ENCODE measurements at regions not wholly inside any gene's neighbourhood (a gene's known extent, or its start where the extent isn't known, plus 50 kb on each side); places are given as distances from the start of the nearest gene placed in this dataset.

GRCh38 chr7:51459809-51460208, 143.2 kb upstream of the COBL start:
- Mint-ChIP-seq H3K27me3 (ENCODE audit: low read depth in 3 of 3) (peaks cover 0 to 2% (median 0%) of the 10 kb centered on the region in 3 donors), H3K36me3 (no peaks in the 10 kb centered on the region), H3K4me3 (no peak overlapping the region), H3K4me1 (no peaks in the 10 kb centered on the region), H3K27ac (no peak overlapping the region), H3K9me3 (peaks cover 0 to 2% (median 0%) of the 10 kb centered on the region in 6 donors)
- no peak for DNase-seq

- no peak for DNase-seq
- H3K27me3 Mint-ChIP-seq (ENCODE audit: low read depth in 3 of 3): peaks cover 0 to 2% (median 0%) of the 10 kb centered on the region in 3 donors
- H3K4me3 Mint-ChIP-seq: no peak overlapping the region
Measured at GRCh38 chr7:51458693-51459092, 142.1 kb upstream of the COBL start.

GRCh38 chr7:51457079-51457478, 140.5 kb upstream of the COBL start:
- H3K4me3 Mint-ChIP-seq: no peak overlapping the region
- no peaks in the 10 kb centered on the region for H3K4me1 Mint-ChIP-seq
- H3K27ac Mint-ChIP-seq: no peak overlapping the region
- DNase-seq: no peak
- H3K9me3 Mint-ChIP-seq: peaks cover 0 to 3% (median 0%) of the 10 kb centered on the region in 6 donors
- H3K36me3 Mint-ChIP-seq: no peaks in the 10 kb centered on the region
- H3K27me3 Mint-ChIP-seq (ENCODE audit: low read depth in 3 of 3): peaks cover 0 to 2% (median 0%) of the 10 kb centered on the region in 3 donors

More at GRCh38 chr7:51458693-51459092, 142.1 kb upstream of the COBL start:
- H3K27ac Mint-ChIP-seq: no peak overlapping the region
- no peaks in the 10 kb centered on the region for H3K4me1 Mint-ChIP-seq
- peaks cover 0 to 2% (median 0%) of the 10 kb centered on the region in 6 donors for H3K9me3 Mint-ChIP-seq
- H3K36me3 Mint-ChIP-seq: no peaks in the 10 kb centered on the region

GRCh38 chr7:51456431-51457060, 139.9 kb upstream of the COBL start:
- no peak for DNase-seq
- H3K4me1 Mint-ChIP-seq: no peaks in the 10 kb centered on the region
- H3K27ac Mint-ChIP-seq: no peak overlapping the region
- H3K27me3 Mint-ChIP-seq (ENCODE audit: low read depth in 3 of 3): peaks cover 0 to 2% (median under 1%) of the 10 kb centered on the region in 3 donors
- H3K9me3 Mint-ChIP-seq: peaks cover 0 to 3% (median 0%) of the 10 kb centered on the region in 6 donors
- no peak overlapping the region for H3K4me3 Mint-ChIP-seq
- no peaks in the 10 kb centered on the region for H3K36me3 Mint-ChIP-seq

GRCh38 chr7:51455948-51456347, 139.3 kb upstream of the COBL start:
- H3K27me3 Mint-ChIP-seq (ENCODE audit: low read depth in 3 of 3): peaks cover 0 to 2% (median 2%) of the 10 kb centered on the region in 3 donors
- no peak for DNase-seq
- no peaks in the 10 kb centered on the region for H3K4me1 Mint-ChIP-seq
- no peaks in the 10 kb centered on the region for H3K36me3 Mint-ChIP-seq
- H3K27ac Mint-ChIP-seq: no peak overlapping the region
- no peak overlapping the region for H3K4me3 Mint-ChIP-seq
- H3K9me3 Mint-ChIP-seq: peaks cover 0 to 3% (median 0%) of the 10 kb centered on the region in 6 donors

GRCh38 chr7:51455513-51455912, 138.9 kb upstream of the COBL start:
- no peak for DNase-seq
- Mint-ChIP-seq H3K4me1 (no peaks in the 10 kb centered on the region), H3K27ac (no peak overlapping the region), H3K4me3 (no peak overlapping the region), H3K9me3 (peaks cover 0 to 4% (median under 1%) of the 10 kb centered on the region in 6 donors), H3K36me3 (no peaks in the 10 kb centered on the region), H3K27me3 (ENCODE audit: low read depth in 3 of 3) (peaks cover 0 to 4% (median 2%) of the 10 kb centered on the region in 3 donors)

- H3K4me1 Mint-ChIP-seq: no peaks in the 10 kb centered on the region
- no peaks in the 10 kb centered on the region for H3K36me3 Mint-ChIP-seq
- H3K4me3 Mint-ChIP-seq: no peak overlapping the region
- peaks cover 0 to 6% (median 2%) of the 10 kb centered on the region in 3 donors for H3K27me3 Mint-ChIP-seq (ENCODE audit: low read depth in 3 of 3)
- H3K9me3 Mint-ChIP-seq: peaks cover 0 to 8% (median under 1%) of the 10 kb centered on the region in 6 donors
- DNase-seq: no peak
- H3K27ac Mint-ChIP-seq: no peak overlapping the region
Measured at GRCh38 chr7:51455086-51455485, 138.5 kb upstream of the COBL start.

GRCh38 chr7:51452694-51453093, 136.1 kb upstream of the COBL start:
- DNase-seq: no peak
- Mint-ChIP-seq H3K27ac (no peak overlapping the region), H3K4me3 (no peak overlapping the region), H3K27me3 (ENCODE audit: low read depth in 3 of 3) (peaks cover 0 to 6% (median 0%) of the 10 kb centered on the region in 3 donors), H3K36me3 (no peaks in the 10 kb centered on the region), H3K9me3 (peaks cover 0 to 9% (median 0%) of the 10 kb centered on the region in 6 donors), H3K4me1 (no peaks in the 10 kb centered on the region)

- no peak for DNase-seq
- H3K27ac Mint-ChIP-seq: no peak overlapping the region
- no peaks in the 10 kb centered on the region for H3K4me1 Mint-ChIP-seq
- H3K27me3 Mint-ChIP-seq (ENCODE audit: low read depth in 3 of 3): peaks cover 0 to 6% (median 0%) of the 10 kb centered on the region in 3 donors
- H3K4me3 Mint-ChIP-seq: no peak overlapping the region
- peaks cover 0 to 9% (median under 1%) of the 10 kb centered on the region in 6 donors for H3K9me3 Mint-ChIP-seq
- peaks cover 0 to 2% (median 0%) of the 10 kb centered on the region in 3 donors for H3K36me3 Mint-ChIP-seq
Measured at GRCh38 chr7:51451751-51452476, 135.3 kb upstream of the COBL start.

- Mint-ChIP-seq H3K4me1 (no peaks in the 10 kb centered on the region), H3K36me3 (peaks cover 0 to 2% (median 0%) of the 10 kb centered on the region in 3 donors), H3K27ac (no peak overlapping the region), H3K27me3 (ENCODE audit: low read depth in 3 of 3) (peaks cover 0 to 6% (median 2%) of the 10 kb centered on the region in 3 donors), H3K9me3 (peaks cover 0 to 9% (median 3%) of the 10 kb centered on the region in 6 donors), H3K4me3 (no peak overlapping the region)
- DNase-seq: no peak
Measured at GRCh38 chr7:51450541-51450940, 133.9 kb upstream of the COBL start.

- Mint-ChIP-seq H3K36me3 (peaks cover 0 to 2% (median 0%) of the 10 kb centered on the region in 3 donors), H3K9me3 (peaks cover 7 to 17% (median 13%) of the 10 kb centered on the region in 6 donors), H3K27ac (no peak overlapping the region), H3K4me3 (no peak overlapping the region), H3K27me3 (ENCODE audit: low read depth in 3 of 3) (peaks cover 0 to 8% (median 4%) of the 10 kb centered on the region in 3 donors), H3K4me1 (no peaks in the 10 kb centered on the region)
- no peak for DNase-seq
Measured at GRCh38 chr7:51446785-51447184, 130.2 kb upstream of the COBL start.

GRCh38 chr7:51446356-51446755, 129.7 kb upstream of the COBL start:
- H3K4me3 Mint-ChIP-seq: no peak overlapping the region
- H3K27ac Mint-ChIP-seq: no peak overlapping the region
- peaks cover 7 to 17% (median 13%) of the 10 kb centered on the region in 6 donors for H3K9me3 Mint-ChIP-seq
- H3K4me1 Mint-ChIP-seq: no peaks in the 10 kb centered on the region
- DNase-seq: no peak
- H3K36me3 Mint-ChIP-seq: peaks cover 0 to 2% (median 0%) of the 10 kb centered on the region in 3 donors
- H3K27me3 Mint-ChIP-seq (ENCODE audit: low read depth in 3 of 3): peaks cover 0 to 6% (median 4%) of the 10 kb centered on the region in 3 donors

- no peak for DNase-seq
- Mint-ChIP-seq H3K9me3 (peaks cover 10 to 16% (median 12%) of the 10 kb centered on the region in 6 donors), H3K27ac (no peak overlapping the region), H3K27me3 (ENCODE audit: low read depth in 3 of 3) (peaks cover 0 to 4% (median 2%) of the 10 kb centered on the region in 3 donors), H3K4me1 (no peaks in the 10 kb centered on the region), H3K4me3 (no peak overlapping the region), H3K36me3 (peaks cover 0 to 2% (median 0%) of the 10 kb centered on the region in 3 donors)
Measured at GRCh38 chr7:51444936-51445335, 128.3 kb upstream of the COBL start.

- peaks cover 2 to 3% (median 2%) of the 10 kb centered on the region in 3 donors for H3K27me3 Mint-ChIP-seq (ENCODE audit: low read depth in 3 of 3)
- H3K27ac Mint-ChIP-seq: no peak overlapping the region
- no peaks in the 10 kb centered on the region for H3K4me1 Mint-ChIP-seq
- no peaks in the 10 kb centered on the region for H3K36me3 Mint-ChIP-seq
- H3K4me3 Mint-ChIP-seq: no peak overlapping the region
- peaks cover 0 to 6% (median 0%) of the 10 kb centered on the region in 6 donors for H3K9me3 Mint-ChIP-seq
- no peak for DNase-seq
Measured at GRCh38 chr7:51430480-51431086, 114.0 kb upstream of the COBL start.

All from immature natural killer cell (primary cell).